ENCODE measurements at regions not wholly inside any gene's neighbourhood (a gene's known extent, or its start where the extent isn't known, plus 50 kb on each side); places are given as distances from the start of the nearest gene placed in this dataset.

GRCh38 chr9:134253606-134254205 is 72.5 kb upstream of the RXRA start:
- H3K79me2 ChIP-seq (ENCODE audit: low read length) = no peaks in the 10 kb centered on the region
- H4K20me1 ChIP-seq (ENCODE audit: insufficient read depth, low read length) = no peaks in the 10 kb centered on the region
- H3K4me3 ChIP-seq (ENCODE audit: low read length) = no peak overlapping the region
- H3K4me2 ChIP-seq (ENCODE audit: low read length) = no peak overlapping the region
- H3K27ac ChIP-seq (ENCODE audit: low read length) = no peak overlapping the region
- no peaks in the 10 kb centered on the region for H3K9me3 ChIP-seq (ENCODE audit: insufficient read depth, low read length)
- H3K36me3 ChIP-seq (replicated peaks; ENCODE audit: low read depth, low read length) = no peaks in the 10 kb centered on the region
- no peak overlapping the region for H3K9ac ChIP-seq (ENCODE audit: low read length)
- no peaks in the 10 kb centered on the region; the same call in 1 of the 2 replicates for H3K27me3 ChIP-seq (ENCODE audit: low read depth, low read length)
- TF ChIP-seq EZH2phosphoT487 (IDR thresholded peaks at IDR 0.05; ENCODE audit: low read depth) = no peak
- no peak for TF ChIP-seq CTCF (IDR thresholded peaks at IDR 0.05; ENCODE audit: low read depth, low read length)
- H2AFZ ChIP-seq (ENCODE audit: low read depth, low read length) = no peak overlapping the region
- H3K4me1 ChIP-seq (ENCODE audit: low read length) = peaks cover 10% of the 10 kb centered on the region

- Histone ChIP-seq H3K4me1 (ENCODE audit: low read length) (peaks cover 43% of the 10 kb centered on the region), H3K27ac (ENCODE audit: low read length) (no peak overlapping the region)
Measured at GRCh38 chr9:134258332-134258731, 67.9 kb upstream of the RXRA start.

GRCh38 chr9:134258828-134259546 is 67.3 kb upstream of the RXRA start:
- H3K4me3 ChIP-seq (ENCODE audit: low read length) = no peak overlapping the region
- H3K9me3 ChIP-seq (ENCODE audit: insufficient read depth, low read length) = no peaks in the 10 kb centered on the region
- H3K4me2 ChIP-seq (ENCODE audit: low read length) = peak overlapping the region; percentile 44; the same call in 1 of the 2 replicates
- peaks cover 43% of the 10 kb centered on the region for H3K4me1 ChIP-seq (ENCODE audit: low read length)
- TF ChIP-seq CTCF (IDR thresholded peaks at IDR 0.05; ENCODE audit: low read depth, low read length) (no peak), EZH2phosphoT487 (IDR thresholded peaks at IDR 0.05; ENCODE audit: low read depth) (no peak)
- no peaks in the 10 kb centered on the region; the same call in 1 of the 2 replicates for H3K27me3 ChIP-seq (ENCODE audit: low read depth, low read length)
- no peak overlapping the region for H2AFZ ChIP-seq (ENCODE audit: low read depth, low read length)
- H3K36me3 ChIP-seq (replicated peaks; ENCODE audit: low read depth, low read length) = no peaks in the 10 kb centered on the region
- H3K79me2 ChIP-seq (ENCODE audit: low read length) = no peaks in the 10 kb centered on the region
- peak overlapping the region; percentile 38; the same call in 1 of the 2 replicates for H3K9ac ChIP-seq (ENCODE audit: low read length)
- peak overlapping the region; percentile 42 for H3K27ac ChIP-seq (ENCODE audit: low read length)
- no peaks in the 10 kb centered on the region for H4K20me1 ChIP-seq (ENCODE audit: insufficient read depth, low read length)

More at GRCh38 chr9:134258332-134258731, 67.9 kb upstream of the RXRA start:
- Histone ChIP-seq H3K9ac (ENCODE audit: low read length) (no peak overlapping the region), H2AFZ (ENCODE audit: low read depth, low read length) (no peak overlapping the region), H3K36me3 (replicated peaks; ENCODE audit: low read depth, low read length) (no peaks in the 10 kb centered on the region), H3K4me3 (ENCODE audit: low read length) (no peak overlapping the region), H3K79me2 (ENCODE audit: low read length) (no peaks in the 10 kb centered on the region), H4K20me1 (ENCODE audit: insufficient read depth, low read length) (no peaks in the 10 kb centered on the region), H3K9me3 (ENCODE audit: insufficient read depth, low read length) (no peaks in the 10 kb centered on the region), H3K27me3 (ENCODE audit: low read depth, low read length) (no peaks in the 10 kb centered on the region; the same call in 1 of the 2 replicates), H3K4me2 (ENCODE audit: low read length) (no peak overlapping the region)
- TF ChIP-seq CTCF (IDR thresholded peaks at IDR 0.05; ENCODE audit: low read depth, low read length) (no peak), EZH2phosphoT487 (IDR thresholded peaks at IDR 0.05; ENCODE audit: low read depth) (no peak)

GRCh38 chr9:134259708-134260107 is 66.5 kb upstream of the RXRA start:
- H3K79me2 ChIP-seq (ENCODE audit: low read length) = no peaks in the 10 kb centered on the region
- peak overlapping the region; percentile 38; the same call in 1 of the 2 replicates for H3K9ac ChIP-seq (ENCODE audit: low read length)
- H3K27me3 ChIP-seq (ENCODE audit: low read depth, low read length) = no peaks in the 10 kb centered on the region; the same call in 1 of the 2 replicates
- no peaks in the 10 kb centered on the region for H3K36me3 ChIP-seq (replicated peaks; ENCODE audit: low read depth, low read length)
- peaks cover 43% of the 10 kb centered on the region for H3K4me1 ChIP-seq (ENCODE audit: low read length)
- H3K4me3 ChIP-seq (ENCODE audit: low read length) = peak overlapping the region; percentile 19; the same call in 1 of the 2 replicates
- peak overlapping the region; percentile 44 for H3K4me2 ChIP-seq (ENCODE audit: low read length)
- H3K9me3 ChIP-seq (ENCODE audit: insufficient read depth, low read length) = no peaks in the 10 kb centered on the region
- TF ChIP-seq EZH2phosphoT487 (IDR thresholded peaks at IDR 0.05; ENCODE audit: low read depth) (no peak), CTCF (IDR thresholded peaks at IDR 0.05; ENCODE audit: low read depth, low read length) (no peak)
- H2AFZ ChIP-seq (ENCODE audit: low read depth, low read length) = no peak overlapping the region
- H4K20me1 ChIP-seq (ENCODE audit: insufficient read depth, low read length) = no peaks in the 10 kb centered on the region
- H3K27ac ChIP-seq (ENCODE audit: low read length) = peak overlapping the region; percentile 42
